ENCODE measurements at regions not wholly inside any gene's neighbourhood (a gene's known extent, or its start where the extent isn't known, plus 50 kb on each side); places are given as distances from the start of the nearest gene placed in this dataset.
"Not testable (repeated sequence)": the region's sequence is repeated elsewhere in the genome, so short reads cannot be mapped to it uniquely, and the experiment has no call there.

GRCh38 chrX:138110910-138111309, 545.0 kb downstream of the ZIC3 start:
- H3K4me3 Mint-ChIP-seq; H3K4me1 Mint-ChIP-seq; DNase-seq; H3K27ac Mint-ChIP-seq; POLR2A ChIA-PET; ATAC-seq (ENCODE audit: low read depth); H3K27me3 Mint-ChIP-seq; H3K9me3 Mint-ChIP-seq; H3K36me3 Mint-ChIP-seq: not testable (repeated sequence)

- DNase-seq (no peak), ATAC-seq (ENCODE audit: low read depth) (no peak)
- Mint-ChIP-seq H3K36me3 (no peaks in the 10 kb centered on the region), H3K27me3 (no peaks in the 10 kb centered on the region), H3K4me3 (no peak overlapping the region), H3K4me1 (no peaks in the 10 kb centered on the region), H3K27ac (no peak overlapping the region), H3K9me3 (no peaks in the 10 kb centered on the region)
- POLR2A ChIA-PET: no interaction called here
Observed at GRCh38 chrX:138127314-138127713, 561.4 kb downstream of the ZIC3 start.

- no peaks in the 10 kb centered on the region for H3K36me3 Mint-ChIP-seq
- H3K4me1 Mint-ChIP-seq: no peaks in the 10 kb centered on the region
- no peaks in the 10 kb centered on the region for H3K27me3 Mint-ChIP-seq
- DNase-seq: peak; percentile 10
- POLR2A ChIA-PET: no interaction called here
- H3K4me3 Mint-ChIP-seq: no peak overlapping the region
- ATAC-seq (ENCODE audit: low read depth): peak; percentile 30
- H3K9me3 Mint-ChIP-seq: no peaks in the 10 kb centered on the region
- H3K27ac Mint-ChIP-seq: no peak overlapping the region
Observed at GRCh38 chrX:138128027-138128671, 562.2 kb downstream of the ZIC3 start.

GRCh38 chrX:138150709-138151108, 560.8 kb downstream of the FGF13 start:
- no peaks in the 10 kb centered on the region for H3K36me3 Mint-ChIP-seq
- H3K27me3 Mint-ChIP-seq: no peaks in the 10 kb centered on the region
- POLR2A ChIA-PET: no interaction called here
- no peaks in the 10 kb centered on the region for H3K9me3 Mint-ChIP-seq
- no peaks in the 10 kb centered on the region for H3K4me1 Mint-ChIP-seq
- DNase-seq: no peak
- ATAC-seq (ENCODE audit: low read depth): no peak
- H3K4me3 Mint-ChIP-seq: no peak overlapping the region
- H3K27ac Mint-ChIP-seq: no peak overlapping the region

GRCh38 chrX:138157850-138158249, 553.7 kb downstream of the FGF13 start:
- DNase-seq (no peak), ATAC-seq (ENCODE audit: low read depth) (no peak)
- no peak overlapping the region for H3K27ac Mint-ChIP-seq
- H3K9me3 Mint-ChIP-seq: no peaks in the 10 kb centered on the region
- H3K27me3 Mint-ChIP-seq: no peaks in the 10 kb centered on the region
- POLR2A ChIA-PET: no interaction called here
- H3K4me3 Mint-ChIP-seq: no peak overlapping the region
- H3K4me1 Mint-ChIP-seq: no peaks in the 10 kb centered on the region
- no peaks in the 10 kb centered on the region for H3K36me3 Mint-ChIP-seq

- no peaks in the 10 kb centered on the region for H3K9me3 Mint-ChIP-seq
- H3K27ac Mint-ChIP-seq: no peak overlapping the region
- H3K36me3 Mint-ChIP-seq: no peaks in the 10 kb centered on the region
- no peaks in the 10 kb centered on the region for H3K27me3 Mint-ChIP-seq
- no peak for DNase-seq
- no peak overlapping the region for H3K4me3 Mint-ChIP-seq
- POLR2A ChIA-PET: no interaction called here
- no peak for ATAC-seq (ENCODE audit: low read depth)
- no peaks in the 10 kb centered on the region for H3K4me1 Mint-ChIP-seq
Observed at GRCh38 chrX:138191998-138192397, 519.5 kb downstream of the FGF13 start.

GRCh38 chrX:138229718-138230117, 481.8 kb downstream of the FGF13 start:
- Mint-ChIP-seq H3K9me3 (no peaks in the 10 kb centered on the region), H3K27me3 (no peaks in the 10 kb centered on the region), H3K4me1 (no peaks in the 10 kb centered on the region), H3K36me3 (no peaks in the 10 kb centered on the region), H3K27ac (no peak overlapping the region), H3K4me3 (no peak overlapping the region)
- POLR2A ChIA-PET: no interaction called here
- DNase-seq: no peak
- ATAC-seq (ENCODE audit: low read depth): no peak

GRCh38 chrX:138240266-138240665, 471.3 kb downstream of the FGF13 start:
- Mint-ChIP-seq H3K27me3 (no peaks in the 10 kb centered on the region), H3K4me3 (no peak overlapping the region), H3K9me3 (no peaks in the 10 kb centered on the region), H3K4me1 (no peaks in the 10 kb centered on the region), H3K36me3 (no peaks in the 10 kb centered on the region), H3K27ac (no peak overlapping the region)
- ATAC-seq (ENCODE audit: low read depth): no peak
- POLR2A ChIA-PET: no interaction called here
- DNase-seq: no peak

- POLR2A ChIA-PET: no interaction called here
- Mint-ChIP-seq H3K27me3 (no peaks in the 10 kb centered on the region), H3K4me1 (no peaks in the 10 kb centered on the region), H3K36me3 (no peaks in the 10 kb centered on the region), H3K9me3 (no peaks in the 10 kb centered on the region), H3K27ac (no peak overlapping the region), H3K4me3 (no peak overlapping the region)
- DNase-seq: no peak
- no peak for ATAC-seq (ENCODE audit: low read depth)
Observed at GRCh38 chrX:138254001-138254400, 457.5 kb downstream of the FGF13 start.

- DNase-seq (no peak), ATAC-seq (ENCODE audit: low read depth) (no peak)
- no peaks in the 10 kb centered on the region for H3K27me3 Mint-ChIP-seq
- no peak overlapping the region for H3K27ac Mint-ChIP-seq
- H3K36me3 Mint-ChIP-seq: no peaks in the 10 kb centered on the region
- POLR2A ChIA-PET: no interaction called here
- H3K4me1 Mint-ChIP-seq: no peaks in the 10 kb centered on the region
- no peak overlapping the region for H3K4me3 Mint-ChIP-seq
- H3K9me3 Mint-ChIP-seq: no peaks in the 10 kb centered on the region
Observed at GRCh38 chrX:138255373-138255772, 456.1 kb downstream of the FGF13 start.

- H3K27ac Mint-ChIP-seq; POLR2A ChIA-PET; H3K36me3 Mint-ChIP-seq; ATAC-seq (ENCODE audit: low read depth); DNase-seq; H3K9me3 Mint-ChIP-seq; H3K27me3 Mint-ChIP-seq; H3K4me1 Mint-ChIP-seq; H3K4me3 Mint-ChIP-seq: not testable (repeated sequence)
Observed at GRCh38 chrX:138264095-138264494, 447.4 kb downstream of the FGF13 start.

GRCh38 chrX:138270931-138271330, 440.6 kb downstream of the FGF13 start:
- H3K4me1 Mint-ChIP-seq: no peaks in the 10 kb centered on the region
- no peak for DNase-seq
- H3K9me3 Mint-ChIP-seq: no peaks in the 10 kb centered on the region
- no peak overlapping the region for H3K4me3 Mint-ChIP-seq
- ATAC-seq (ENCODE audit: low read depth): no peak
- POLR2A ChIA-PET: no interaction called here
- H3K27ac Mint-ChIP-seq: no peak overlapping the region
- H3K36me3 Mint-ChIP-seq: no peaks in the 10 kb centered on the region
- no peaks in the 10 kb centered on the region for H3K27me3 Mint-ChIP-seq

GRCh38 chrX:138282598-138283150, 428.8 kb downstream of the FGF13 start:
- H3K4me1 Mint-ChIP-seq; H3K36me3 Mint-ChIP-seq; DNase-seq; H3K27me3 Mint-ChIP-seq; H3K4me3 Mint-ChIP-seq; POLR2A ChIA-PET; ATAC-seq (ENCODE audit: low read depth); H3K27ac Mint-ChIP-seq; H3K9me3 Mint-ChIP-seq: not testable (repeated sequence)

- Mint-ChIP-seq H3K36me3 (no peaks in the 10 kb centered on the region), H3K9me3 (no peaks in the 10 kb centered on the region), H3K27ac (no peak overlapping the region), H3K4me1 (no peaks in the 10 kb centered on the region), H3K4me3 (no peak overlapping the region), H3K27me3 (no peaks in the 10 kb centered on the region)
- POLR2A ChIA-PET: no interaction called here
- ATAC-seq (ENCODE audit: low read depth) (no peak), DNase-seq (no peak)
Observed at GRCh38 chrX:138287205-138287877, 424.2 kb downstream of the FGF13 start.
